Mesodermal cell (in vitro differentiated cells): ENCODE measurements at regions not wholly inside any gene's neighbourhood (a gene's known extent, or its start where the extent isn't known, plus 50 kb on each side); places are given as distances from the start of the nearest gene placed in this dataset.
A peak's percentile ranks its signal among the peaks of the same experiment; 100 is the strongest.

ENCODE experiments used
- H3K27ac ChIP-seq: 2 replicates; pipeline ENCODE4 v1.7.0; 2013; ENCODE audit warnings: mild to moderate bottlenecking, low read depth, low read length, moderate library complexity; ENCODE audit not compliant: severe bottlenecking
- H3K36me3 ChIP-seq: 2 replicates; pipeline ENCODE4 v1.7.1; 2013; ENCODE audit warnings: mild to moderate bottlenecking, low read length, moderate library complexity; ENCODE audit not compliant: control insufficient read depth, insufficient read depth
- H3K4me1 ChIP-seq: one replicate; pipeline ENCODE4 v1.7.1; 2013; ENCODE audit warnings: mild to moderate bottlenecking, low read length; ENCODE audit not compliant: insufficient read depth, control insufficient read depth, poor library complexity, severe bottlenecking
- H3K4me3 ChIP-seq: 2 replicates; pipeline ENCODE4 v1.7.0; 2013; ENCODE audit warnings: low read length, control low read depth, mild to moderate bottlenecking; ENCODE audit not compliant: insufficient read depth, poor library complexity, severe bottlenecking; ENCODE audit errors: extremely low read depth
- H3K9me3 ChIP-seq: 2 replicates; pipeline ENCODE4 v1.7.1; 2013; ENCODE audit warnings: mild to moderate bottlenecking, low read length, moderate library complexity; ENCODE audit not compliant: control insufficient read depth
- WGBS, 2 experiments: methylation state at CpG; one replicate each; pipeline ENCODE4 v1.1.5; 2013; ENCODE audit warnings: missing lambda C conversion rate in 2 of 2; ENCODE audit not compliant: insufficient coverage in 2 of 2; 5-methylcytosine and 5-hydroxymethylcytosine counted together

- 60% methylated on average over 1 of the region's 1 CpG; no CpG with 5 or more reads in 1 of the 2 experiments for WGBS, 2 experiments
- Histone ChIP-seq H3K9me3 (peaks cover 4% of the 10 kb centered on the region), H3K4me3 (no peak overlapping the region), H3K27ac (no peak overlapping the region), H3K36me3 (no peaks in the 10 kb centered on the region), H3K4me1 (no peaks in the 10 kb centered on the region)
Measured at GRCh38 chr3:176769547-176770190, 427.6 kb downstream of the TBL1XR1 start.

DNA sequence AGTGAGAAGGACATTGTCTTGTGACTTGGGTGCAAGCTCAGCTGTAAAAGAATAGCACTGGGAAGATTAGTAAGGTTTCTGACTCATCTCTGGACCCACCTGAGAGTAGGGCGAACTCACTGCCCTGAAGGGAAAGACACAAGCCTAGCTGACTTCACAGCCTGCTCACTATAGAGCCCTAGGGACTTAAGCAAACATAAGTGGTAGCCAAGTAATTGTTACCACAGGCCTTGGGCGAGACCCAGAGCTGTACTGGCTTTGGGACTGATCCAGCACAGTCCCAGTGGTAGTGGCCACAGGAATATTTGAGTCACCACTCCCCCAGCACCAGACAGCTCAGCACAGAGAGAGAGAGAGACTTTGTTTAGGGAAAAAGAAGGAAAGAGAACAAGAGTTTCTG is 429.9 kb downstream of the TBL1XR1 start:
- Histone ChIP-seq H3K27ac (no peak overlapping the region), H3K4me1 (no peaks in the 10 kb centered on the region), H3K9me3 (no peaks in the 10 kb centered on the region), H3K36me3 (no peaks in the 10 kb centered on the region), H3K4me3 (no peak overlapping the region)
- WGBS, 2 experiments: 56 to 69% methylated on average over 2 of the region's 2 CpGs

GRCh38 chr3:176766862-176767261 is 430.4 kb downstream of the TBL1XR1 start:
- H3K36me3 ChIP-seq: no peaks in the 10 kb centered on the region
- H3K27ac ChIP-seq: no peak overlapping the region
- 83 to 100% methylated on average over 1 of the region's 1 CpG for WGBS, 2 experiments
- H3K4me3 ChIP-seq: no peak overlapping the region
- no peaks in the 10 kb centered on the region for H3K9me3 ChIP-seq
- no peaks in the 10 kb centered on the region for H3K4me1 ChIP-seq

GRCh38 chr3:176765382-176765900 is 431.8 kb downstream of the TBL1XR1 start:
- Histone ChIP-seq H3K4me1 (no peaks in the 10 kb centered on the region), H3K9me3 (no peaks in the 10 kb centered on the region), H3K4me3 (no peak overlapping the region), H3K36me3 (no peaks in the 10 kb centered on the region), H3K27ac (no peak overlapping the region)
- 67 to 90% methylated on average over 1 to 2 of the region's 3 CpGs for WGBS, 2 experiments

GRCh38 chr3:176759815-176760506 is 437.3 kb downstream of the TBL1XR1 start:
- Histone ChIP-seq H3K4me3 (no peak overlapping the region), H3K36me3 (no peaks in the 10 kb centered on the region), H3K9me3 (no peaks in the 10 kb centered on the region), H3K27ac (no peak overlapping the region), H3K4me1 (no peaks in the 10 kb centered on the region)

DNA sequence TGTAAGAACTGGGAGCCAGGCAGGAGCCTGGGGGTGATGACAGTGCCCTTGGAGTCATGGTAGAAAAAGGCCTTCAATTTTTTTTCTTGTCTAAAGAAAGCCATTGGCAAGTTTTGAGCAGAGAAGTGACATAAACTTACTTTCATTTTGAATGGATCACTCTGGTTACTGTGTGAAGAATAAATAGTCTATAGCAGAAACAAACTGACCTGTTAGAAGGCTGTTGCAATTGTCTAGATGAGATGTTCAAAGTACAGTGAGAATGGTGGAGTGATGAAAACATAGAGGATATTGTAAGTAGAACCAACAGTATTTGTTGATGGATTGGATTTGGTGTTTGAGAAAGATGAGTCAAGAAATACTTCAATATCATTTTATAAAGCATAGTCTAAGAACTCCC is 439.9 kb downstream of the TBL1XR1 start:
- Histone ChIP-seq H3K36me3 (no peaks in the 10 kb centered on the region), H3K4me1 (no peaks in the 10 kb centered on the region), H3K27ac (no peak overlapping the region), H3K9me3 (no peaks in the 10 kb centered on the region), H3K4me3 (no peak overlapping the region)

GRCh38 chr3:176755977-176756376 is 441.3 kb downstream of the TBL1XR1 start:
- Histone ChIP-seq H3K36me3 (no peaks in the 10 kb centered on the region), H3K9me3 (no peaks in the 10 kb centered on the region), H3K4me3 (no peak overlapping the region), H3K4me1 (no peaks in the 10 kb centered on the region), H3K27ac (no peak overlapping the region)
- 84 to 98% methylated on average over 3 to 5 of the region's 6 CpGs for WGBS, 2 experiments

DNA sequence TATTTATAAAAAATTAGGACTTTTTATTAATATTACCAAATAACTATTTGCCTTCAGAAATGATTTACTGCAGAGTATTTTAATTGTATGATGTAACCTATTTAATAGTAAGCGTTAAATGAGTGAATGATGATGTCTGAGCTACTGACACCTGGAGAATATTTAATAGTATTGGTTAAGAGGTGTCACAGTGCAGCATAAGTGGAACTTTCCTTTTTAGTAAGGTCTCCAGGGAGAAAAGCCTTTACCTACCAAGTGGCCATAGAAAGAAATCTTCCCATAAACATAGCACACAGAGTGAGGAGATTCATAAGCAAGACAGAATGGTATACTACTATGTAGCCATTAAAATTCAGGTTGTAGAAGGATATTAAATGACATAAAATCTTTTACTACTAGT is 441.7 kb downstream of the TBL1XR1 start:
- no peaks in the 10 kb centered on the region for H3K9me3 ChIP-seq
- H3K36me3 ChIP-seq: no peaks in the 10 kb centered on the region
- no CpG with 5 or more reads among the region's 1 CpG for WGBS, 2 experiments
- no peak overlapping the region for H3K27ac ChIP-seq
- H3K4me3 ChIP-seq: no peak overlapping the region
- no peaks in the 10 kb centered on the region for H3K4me1 ChIP-seq

GRCh38 chr3:176741664-176742047 is 455.6 kb downstream of the TBL1XR1 start:
- no peaks in the 10 kb centered on the region for H3K4me1 ChIP-seq
- no peak overlapping the region for H3K4me3 ChIP-seq
- H3K36me3 ChIP-seq: no peaks in the 10 kb centered on the region
- no peaks in the 10 kb centered on the region for H3K9me3 ChIP-seq
- no peak overlapping the region for H3K27ac ChIP-seq
- no CpG with 5 or more reads among the region's 2 CpGs for WGBS, 2 experiments

- Histone ChIP-seq H3K4me1 (no peaks in the 10 kb centered on the region), H3K27ac (no peak overlapping the region), H3K36me3 (no peaks in the 10 kb centered on the region), H3K9me3 (no peaks in the 10 kb centered on the region), H3K4me3 (no peak overlapping the region)
- WGBS, 2 experiments: 76 to 94% methylated on average over 4 to 5 of the region's 8 CpGs
Measured at GRCh38 chr3:176740906-176741663, 456.2 kb downstream of the TBL1XR1 start.

DNA sequence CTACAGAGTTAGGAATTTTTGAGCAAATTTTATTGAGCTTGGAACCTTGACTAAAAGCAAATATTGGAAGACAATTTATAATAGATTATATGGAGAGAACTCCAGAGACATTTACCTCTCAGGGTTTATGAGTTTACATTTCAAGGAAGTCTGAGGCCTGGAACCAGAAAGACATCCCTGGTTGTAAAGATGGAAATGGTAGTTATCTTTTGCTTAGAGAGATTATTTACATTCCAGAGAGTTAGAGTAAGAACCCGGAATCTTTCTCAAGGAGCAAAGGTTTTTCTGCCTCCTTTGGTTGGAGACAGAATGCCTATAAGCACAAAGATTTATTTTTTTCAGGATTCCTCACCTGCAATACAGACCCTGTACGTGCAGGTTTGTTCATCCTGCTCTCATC is 458.1 kb downstream of the TBL1XR1 start:
- Histone ChIP-seq H3K4me1 (no peaks in the 10 kb centered on the region), H3K27ac (peak overlapping the region; percentile 30), H3K4me3 (no peak overlapping the region), H3K36me3 (no peaks in the 10 kb centered on the region), H3K9me3 (no peaks in the 10 kb centered on the region)
- WGBS, 2 experiments: 86% methylated on average over 1 of the region's 2 CpGs; no CpG with 5 or more reads in 1 of the 2 experiments
